ENCODE measurements at regions not wholly inside any gene's neighbourhood (a gene's known extent, or its start where the extent isn't known, plus 50 kb on each side); places are given as distances from the start of the nearest gene placed in this dataset.
A peak's percentile ranks its signal among the peaks of the same experiment; 100 is the strongest.

GRCh38 chr4:16290681-16291420 lies 64.6 kb upstream of the TAPT1 start:
- H3K9me3 ChIP-seq (ENCODE audit: low read length): no peaks in the 10 kb centered on the region
- no peaks in the 10 kb centered on the region for H3K27me3 ChIP-seq (ENCODE audit: insufficient read depth, low read length, poor library complexity, severe bottlenecking)
- no peak overlapping the region for H3K27ac ChIP-seq (ENCODE audit: low read depth, low read length)
- H3K4me1 ChIP-seq (ENCODE audit: insufficient read depth, low read length): no peaks in the 10 kb centered on the region
- peaks cover 4 to 5% (median 5%) of the 10 kb centered on the region in 3 donors for H3K4me1 Mint-ChIP-seq
- H3K4me3 ChIP-seq (ENCODE audit: low read length): no peak overlapping the region
- H3K27ac Mint-ChIP-seq: no peak overlapping the region
- no peaks in the 10 kb centered on the region for H3K36me3 Mint-ChIP-seq
- DNase-seq: no peak
- no peaks in the 10 kb centered on the region for H3K9me3 Mint-ChIP-seq
- POLR2A ChIA-PET: interaction anchor here (0.7 kb wide), 1 partner anchor 103 kb away, joined by 8 read pairs; no protein-coding TSS in a partner anchor
- no peaks in the 10 kb centered on the region for H3K36me3 ChIP-seq (ENCODE audit: insufficient read depth, low read length)
- peaks cover 1 to 33% of the 10 kb centered on the region in 2 donors for H3K27me3 Mint-ChIP-seq
- CTCF ChIA-PET: interaction anchor here (1.1 to 1.7 kb wide), 3 partner anchors 9 to 1181 kb away, joined by 4 to 7 read pairs (median 4); no protein-coding TSS in a partner anchor
- no peak overlapping the region for H3K4me3 Mint-ChIP-seq

GRCh38 chr4:16289897-16290554 lies 63.8 kb upstream of the TAPT1 start:
- ChIA-PET POLR2A (no interaction called here), CTCF (interaction anchor here (1.1 to 1.7 kb wide), 3 partner anchors 8 to 1182 kb away, joined by 4 to 7 read pairs (median 4); no protein-coding TSS in a partner anchor)
- H3K27me3 Mint-ChIP-seq: peaks cover 5 to 31% of the 10 kb centered on the region in 2 donors
- Histone ChIP-seq H3K36me3 (ENCODE audit: insufficient read depth, low read length) (no peaks in the 10 kb centered on the region), H3K4me1 (ENCODE audit: insufficient read depth, low read length) (no peaks in the 10 kb centered on the region), H3K9me3 (ENCODE audit: low read length) (no peaks in the 10 kb centered on the region), H3K27me3 (ENCODE audit: insufficient read depth, low read length, poor library complexity, severe bottlenecking) (no peaks in the 10 kb centered on the region), H3K27ac (ENCODE audit: low read depth, low read length) (no peak overlapping the region), H3K4me3 (ENCODE audit: low read length) (no peak overlapping the region)
- peaks cover 4 to 5% (median 5%) of the 10 kb centered on the region in 3 donors for H3K4me1 Mint-ChIP-seq
- H3K36me3 Mint-ChIP-seq: peaks cover 0 to 1% (median 0%) of the 10 kb centered on the region in 3 donors
- no peak for DNase-seq
- peaks cover 0 to 2% (median 2%) of the 10 kb centered on the region in 5 donors for H3K9me3 Mint-ChIP-seq
- H3K27ac Mint-ChIP-seq: no peak overlapping the region
- peak overlapping the region in 2 of 7 donors; percentile 9 to 11 for H3K4me3 Mint-ChIP-seq

DNA sequence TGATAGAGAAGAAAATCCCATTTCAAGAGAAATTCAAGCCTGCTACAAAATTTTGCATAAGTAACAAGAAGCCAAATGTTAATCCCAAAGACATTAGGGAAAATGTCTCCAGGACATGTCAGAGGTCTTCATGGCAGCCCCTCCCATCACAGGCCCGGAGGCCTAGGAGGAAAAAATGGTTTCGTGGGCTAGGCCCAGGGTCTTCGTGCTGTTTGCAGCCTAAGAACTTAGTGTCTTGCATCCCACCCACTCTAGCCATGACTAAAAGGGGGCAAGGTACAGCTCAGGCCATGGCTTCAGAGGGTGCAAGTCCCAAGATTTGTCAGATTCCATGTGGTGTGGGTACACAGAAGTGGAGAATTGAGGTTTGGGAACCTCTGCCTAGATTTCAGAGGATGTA lies 57.8 kb upstream of the TAPT1 start:
- Mint-ChIP-seq H3K36me3 (peaks cover 0 to 10% (median 2%) of the 10 kb centered on the region in 3 donors), H3K27ac (no peak overlapping the region), H3K27me3 (peaks cover 20 to 55% of the 10 kb centered on the region in 2 donors), H3K4me1 (no peaks in the 10 kb centered on the region), H3K4me3 (no peak overlapping the region), H3K9me3 (peaks cover 0 to 23% (median 17%) of the 10 kb centered on the region in 5 donors)
- Histone ChIP-seq H3K27ac (ENCODE audit: low read depth, low read length) (no peak overlapping the region), H3K9me3 (ENCODE audit: low read length) (no peaks in the 10 kb centered on the region), H3K36me3 (ENCODE audit: insufficient read depth, low read length) (no peaks in the 10 kb centered on the region), H3K4me3 (ENCODE audit: low read length) (no peak overlapping the region), H3K27me3 (ENCODE audit: insufficient read depth, low read length, poor library complexity, severe bottlenecking) (no peaks in the 10 kb centered on the region), H3K4me1 (ENCODE audit: insufficient read depth, low read length) (no peaks in the 10 kb centered on the region)
- POLR2A ChIA-PET: no interaction called here
- DNase-seq: no peak
- CTCF ChIA-PET: no interaction called here

DNA sequence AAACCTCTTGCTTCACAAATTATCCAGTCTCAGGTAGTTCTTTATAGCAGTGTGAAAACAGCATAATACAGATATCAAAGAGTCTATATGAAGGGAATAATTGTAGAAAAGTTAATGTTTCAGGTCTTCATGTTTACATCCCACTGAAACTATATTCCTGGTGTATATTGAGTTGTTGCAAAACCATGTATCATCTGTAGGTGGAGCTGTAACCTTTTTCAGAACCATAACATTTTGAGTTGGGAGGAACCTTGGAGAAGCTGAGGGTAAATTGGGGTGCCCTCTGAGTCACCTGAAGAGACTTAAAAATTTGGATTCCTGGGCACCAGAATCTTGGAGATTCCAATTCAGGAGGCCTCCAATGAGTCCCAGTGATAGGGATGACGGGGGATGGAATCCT lies 51.9 kb upstream of the TAPT1 start:
- Histone ChIP-seq H3K4me1 (ENCODE audit: insufficient read depth, low read length) (no peaks in the 10 kb centered on the region), H3K27ac (ENCODE audit: low read depth, low read length) (no peak overlapping the region), H3K27me3 (ENCODE audit: insufficient read depth, low read length, poor library complexity, severe bottlenecking) (no peaks in the 10 kb centered on the region), H3K4me3 (ENCODE audit: low read length) (no peak overlapping the region), H3K36me3 (ENCODE audit: insufficient read depth, low read length) (no peaks in the 10 kb centered on the region), H3K9me3 (ENCODE audit: low read length) (no peaks in the 10 kb centered on the region)
- no peaks in the 10 kb centered on the region for H3K4me1 Mint-ChIP-seq
- peaks cover 10 to 54% of the 10 kb centered on the region in 2 donors for H3K27me3 Mint-ChIP-seq
- no peak overlapping the region for H3K4me3 Mint-ChIP-seq
- no peak for DNase-seq
- CTCF ChIA-PET: no interaction called here
- H3K27ac Mint-ChIP-seq: no peak overlapping the region
- H3K9me3 Mint-ChIP-seq: peaks cover 0 to 26% (median 22%) of the 10 kb centered on the region in 5 donors
- H3K36me3 Mint-ChIP-seq: peaks cover 0 to 14% (median 0%) of the 10 kb centered on the region in 3 donors
- POLR2A ChIA-PET: no interaction called here
